Liver (tissue), 8 donors: ENCODE measurements at regions not wholly inside any gene's neighbourhood (a gene's known extent, or its start where the extent isn't known, plus 50 kb on each side); places are given as distances from the start of the nearest gene placed in this dataset.

ENCODE experiments used
- DNase-seq: peaks from one replicate; pipeline ENCODE4 v3.0.0-alpha.2; 2017; ENCODE audit warnings: low spot score
- H3K27ac ChIP-seq, 2 donors: one replicate each; pipeline ENCODE4 v1.7.0; 2013; ENCODE audit warnings: inconsistent platforms in 2 of 2, low read length in 2 of 2, control low read depth in 1 of 2, low read depth in 1 of 2, mild to moderate bottlenecking in 1 of 2
- H3K27me3 ChIP-seq, 4 donors: one replicate each; pipeline versions ENCODE4 v1.6.1 to v1.7.0; 2013; ENCODE audit warnings: low read length in 3 of 4, inconsistent platforms in 1 of 4, mild to moderate bottlenecking in 1 of 4, moderate library complexity in 1 of 4; ENCODE audit not compliant: control insufficient read depth in 4 of 4, insufficient read depth in 4 of 4
- H3K36me3 ChIP-seq, 4 donors: one replicate each; pipeline versions ENCODE4 v1.6.1 to v1.7.0; 2013; ENCODE audit warnings: low read length in 3 of 4, mild to moderate bottlenecking in 3 of 4, low read depth in 1 of 4, moderate library complexity in 1 of 4; ENCODE audit not compliant: control insufficient read depth in 4 of 4, insufficient read depth in 3 of 4
- H3K4me1 ChIP-seq, 4 donors: one replicate each; pipeline versions ENCODE4 v1.6.1 to v1.7.0; 2013; ENCODE audit warnings: low read length in 3 of 4, mild to moderate bottlenecking in 3 of 4, moderate library complexity in 1 of 4; ENCODE audit not compliant: control insufficient read depth in 4 of 4, insufficient read depth in 4 of 4
- H3K4me3 ChIP-seq, 3 donors: one replicate each; pipeline versions ENCODE4 v1.6.1 to v1.7.0; 2013; ENCODE audit warnings: low read length in 3 of 3, control low read depth in 1 of 3, low read depth in 1 of 3, mild to moderate bottlenecking in 1 of 3
- H3K9ac ChIP-seq, 2 donors: one replicate each; pipeline ENCODE4 v1.7.0; 2013; ENCODE audit warnings: low read length in 2 of 2, mild to moderate bottlenecking in 2 of 2, moderate library complexity in 2 of 2, control low read depth in 1 of 2, low read depth in 1 of 2
- H3K9me3 ChIP-seq, 4 donors: one replicate each; pipeline versions ENCODE4 v1.6.1 to v1.7.0; 2013; ENCODE audit warnings: low read length in 3 of 4; ENCODE audit not compliant: control insufficient read depth in 4 of 4
- FOXA1 ChIP-seq: IDR thresholded peaks from 2 replicates; pipeline ENCODE4 v1.6.1; 2016; ENCODE audit warnings: antibody characterized with exemption
- GABPA ChIP-seq, 2 donors: IDR thresholded peaks in 1 of 2; conservative IDR thresholded peaks in 1 of 2; 2 replicates each; pipeline ENCODE4 v1.6.1; 2016; ENCODE audit warnings: antibody characterized with exemption in 2 of 2, mild to moderate bottlenecking in 1 of 2, moderate library complexity in 1 of 2
- HNF4A ChIP-seq, 2 donors: conservative IDR thresholded peaks; 2 replicates each; pipeline ENCODE4 v1.6.1; 2016; ENCODE audit warnings: antibody characterized with exemption in 2 of 2, mild to moderate bottlenecking in 2 of 2
- HNF4G ChIP-seq: IDR thresholded peaks from 2 replicates; pipeline ENCODE4 v1.6.1; 2016; ENCODE audit warnings: antibody characterized with exemption
- JUND ChIP-seq, 2 donors: IDR thresholded peaks; 2 replicates each; pipeline ENCODE4 v1.6.1; 2016; ENCODE audit warnings: antibody characterized with exemption in 2 of 2
- MAX ChIP-seq: IDR thresholded peaks from 2 replicates; pipeline ENCODE4 v1.6.1; 2016; ENCODE audit warnings: antibody characterized with exemption
- NR2F2 ChIP-seq: IDR thresholded peaks from 2 replicates; pipeline ENCODE4 v1.6.1; 2016; ENCODE audit warnings: antibody characterized with exemption
- RAD21 ChIP-seq, 2 donors: IDR thresholded peaks; 2 replicates each; pipeline ENCODE4 v1.6.1; 2016; ENCODE audit warnings: antibody characterized with exemption in 2 of 2, mild to moderate bottlenecking in 2 of 2
- REST ChIP-seq: IDR thresholded peaks from 2 replicates; pipeline ENCODE4 v1.6.1; 2016; ENCODE audit warnings: antibody characterized with exemption, mild to moderate bottlenecking
- RXRA ChIP-seq, 2 donors: IDR thresholded peaks; 2 replicates each; pipeline ENCODE4 v1.6.1; 2017 to 2018; ENCODE audit warnings: antibody characterized with exemption in 2 of 2, mild to moderate bottlenecking in 1 of 2
- SP1 ChIP-seq: IDR thresholded peaks from 2 replicates; pipeline ENCODE4 v1.6.1; 2018; ENCODE audit warnings: antibody characterized with exemption, mild to moderate bottlenecking
- YY1 ChIP-seq: IDR thresholded peaks from 2 replicates; pipeline ENCODE4 v1.6.1; 2016; ENCODE audit warnings: antibody characterized with exemption, mild to moderate bottlenecking
- WGBS: extraction: QIAGEN DNeasy Blood & Tissue Kit; methylation state at CpG from one replicate; pipeline ENCODE4 v1.1.7; 2013; 5-methylcytosine and 5-hydroxymethylcytosine counted together
- TF ChIP-seq, protein P1 (sequence below): IDR thresholded peaks from 2 replicates; pipeline ENCODE4 v1.6.1; 2016; ENCODE audit warnings: antibody characterized with exemption
- TF ChIP-seq, protein P2 (sequence below): fragments of 150-350 bp; IDR thresholded peaks from 2 replicates; pipeline ENCODE4 v1.5.1; 2017; ENCODE audit warnings: improper control_type of control experiment, low read depth, low read length; ENCODE audit not compliant: missing input control
- donor health status: healthy.
- donor health status: healthy.
- donor health status: healthy.
- donor health status: healthy.
- donor health status: healthy.

DNA sequence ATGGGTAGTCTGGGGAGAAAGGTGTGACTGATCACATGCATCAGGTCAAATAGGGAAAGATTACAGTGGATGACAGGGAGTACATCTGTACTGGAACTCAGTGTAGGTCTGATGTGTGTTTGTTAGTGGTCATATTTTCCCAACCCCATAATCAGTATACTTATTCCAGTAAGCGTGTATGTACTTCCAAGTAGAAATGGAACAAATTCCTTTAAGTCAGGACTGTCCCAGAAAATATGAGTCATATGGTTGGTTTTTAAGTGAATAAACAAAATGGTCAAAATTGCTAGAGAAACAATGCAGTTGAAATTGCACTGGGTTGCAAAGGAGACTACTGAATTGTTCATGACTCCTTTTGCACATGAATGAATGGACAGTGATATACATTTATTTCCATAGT is 118.8 kb upstream of the MYO3A start:
- no peaks in the 10 kb centered on the region for H3K36me3 ChIP-seq
- WGBS = 90% methylated on average over 1 of the region's 1 CpG
- no peak overlapping the region for H3K4me3 ChIP-seq
- H3K27ac ChIP-seq = no peak overlapping the region
- no peaks in the 10 kb centered on the region for H3K9me3 ChIP-seq
- no peak for DNase-seq
- no peak for TF ChIP-seq NR2F2
- TF ChIP-seq, protein P1, sequence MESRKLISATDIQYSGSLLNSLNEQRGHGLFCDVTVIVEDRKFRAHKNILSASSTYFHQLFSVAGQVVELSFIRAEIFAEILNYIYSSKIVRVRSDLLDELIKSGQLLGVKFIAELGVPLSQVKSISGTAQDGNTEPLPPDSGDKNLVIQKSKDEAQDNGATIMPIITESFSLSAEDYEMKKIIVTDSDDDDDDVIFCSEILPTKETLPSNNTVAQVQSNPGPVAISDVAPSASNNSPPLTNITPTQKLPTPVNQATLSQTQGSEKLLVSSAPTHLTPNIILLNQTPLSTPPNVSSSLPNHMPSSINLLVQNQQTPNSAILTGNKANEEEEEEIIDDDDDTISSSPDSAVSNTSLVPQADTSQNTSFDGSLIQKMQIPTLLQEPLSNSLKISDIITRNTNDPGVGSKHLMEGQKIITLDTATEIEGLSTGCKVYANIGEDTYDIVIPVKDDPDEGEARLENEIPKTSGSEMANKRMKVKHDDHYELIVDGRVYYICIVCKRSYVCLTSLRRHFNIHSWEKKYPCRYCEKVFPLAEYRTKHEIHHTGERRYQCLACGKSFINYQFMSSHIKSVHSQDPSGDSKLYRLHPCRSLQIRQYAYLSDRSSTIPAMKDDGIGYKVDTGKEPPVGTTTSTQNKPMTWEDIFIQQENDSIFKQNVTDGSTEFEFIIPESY = no peak
- H3K4me1 ChIP-seq = no peaks in the 10 kb centered on the region
- no peak overlapping the region for H3K9ac ChIP-seq
- H3K27me3 ChIP-seq = no peaks in the 10 kb centered on the region

GRCh38 chr10:25815999-25816768 is 117.8 kb upstream of the MYO3A start:
- H3K4me1 ChIP-seq = no peaks in the 10 kb centered on the region
- TF ChIP-seq YY1 (no peak), RAD21 (IDR thresholded peaks at IDR 0.05) (no peak), HNF4A (conservative IDR thresholded peaks at IDR 0.05) (no peak), SP1 (no peak), HNF4G (no peak), FOXA1 (no peak), NR2F2 (no peak), JUND (IDR thresholded peaks at IDR 0.05) (no peak)
- TF ChIP-seq, protein P2, sequence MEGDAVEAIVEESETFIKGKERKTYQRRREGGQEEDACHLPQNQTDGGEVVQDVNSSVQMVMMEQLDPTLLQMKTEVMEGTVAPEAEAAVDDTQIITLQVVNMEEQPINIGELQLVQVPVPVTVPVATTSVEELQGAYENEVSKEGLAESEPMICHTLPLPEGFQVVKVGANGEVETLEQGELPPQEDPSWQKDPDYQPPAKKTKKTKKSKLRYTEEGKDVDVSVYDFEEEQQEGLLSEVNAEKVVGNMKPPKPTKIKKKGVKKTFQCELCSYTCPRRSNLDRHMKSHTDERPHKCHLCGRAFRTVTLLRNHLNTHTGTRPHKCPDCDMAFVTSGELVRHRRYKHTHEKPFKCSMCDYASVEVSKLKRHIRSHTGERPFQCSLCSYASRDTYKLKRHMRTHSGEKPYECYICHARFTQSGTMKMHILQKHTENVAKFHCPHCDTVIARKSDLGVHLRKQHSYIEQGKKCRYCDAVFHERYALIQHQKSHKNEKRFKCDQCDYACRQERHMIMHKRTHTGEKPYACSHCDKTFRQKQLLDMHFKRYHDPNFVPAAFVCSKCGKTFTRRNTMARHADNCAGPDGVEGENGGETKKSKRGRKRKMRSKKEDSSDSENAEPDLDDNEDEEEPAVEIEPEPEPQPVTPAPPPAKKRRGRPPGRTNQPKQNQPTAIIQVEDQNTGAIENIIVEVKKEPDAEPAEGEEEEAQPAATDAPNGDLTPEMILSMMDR = no peak
- TF ChIP-seq, protein P1 = no peak
- H3K4me3 ChIP-seq = no peak overlapping the region
- H3K9me3 ChIP-seq = no peaks in the 10 kb centered on the region
- no peaks in the 10 kb centered on the region for H3K36me3 ChIP-seq
- no peaks in the 10 kb centered on the region for H3K27me3 ChIP-seq
- DNase-seq = no peak
- H3K27ac ChIP-seq = no peak overlapping the region
- WGBS = 57% methylated on average over 8 of the region's 8 CpGs
- no peak overlapping the region for H3K9ac ChIP-seq

GRCh38 chr10:25817200-25817599 is 116.8 kb upstream of the MYO3A start:
- DNase-seq = no peak
- H3K27ac ChIP-seq = no peak overlapping the region
- no peaks in the 10 kb centered on the region for H3K27me3 ChIP-seq
- H3K4me1 ChIP-seq = no peaks in the 10 kb centered on the region
- H3K36me3 ChIP-seq = no peaks in the 10 kb centered on the region
- 90% methylated on average over 1 of the region's 1 CpG for WGBS
- H3K4me3 ChIP-seq = no peak overlapping the region
- no peak overlapping the region for H3K9ac ChIP-seq
- no peaks in the 10 kb centered on the region for H3K9me3 ChIP-seq
- TF ChIP-seq MAX = no peak
- TF ChIP-seq YY1 = no peak
- TF ChIP-seq SP1 = no peak
- TF ChIP-seq RXRA (IDR thresholded peaks at IDR 0.05) = no peak
- TF ChIP-seq NR2F2 = no peak
- no peak for TF ChIP-seq GABPA (IDR thresholded peaks at IDR 0.05 in 1 of 2, conservative IDR thresholded peaks at IDR 0.05 in 1 of 2)
- TF ChIP-seq, protein P1 = no peak
- TF ChIP-seq HNF4G = no peak
- TF ChIP-seq REST = no peak
